ENCODE measurements at regions not wholly inside any gene's neighbourhood (a gene's known extent, or its start where the extent isn't known, plus 50 kb on each side); places are given as distances from the start of the nearest gene placed in this dataset.

GRCh38 chr11:28442131-28442530 is 333.9 kb downstream of the METTL15 start:
- DNase-seq: no peak

DNA sequence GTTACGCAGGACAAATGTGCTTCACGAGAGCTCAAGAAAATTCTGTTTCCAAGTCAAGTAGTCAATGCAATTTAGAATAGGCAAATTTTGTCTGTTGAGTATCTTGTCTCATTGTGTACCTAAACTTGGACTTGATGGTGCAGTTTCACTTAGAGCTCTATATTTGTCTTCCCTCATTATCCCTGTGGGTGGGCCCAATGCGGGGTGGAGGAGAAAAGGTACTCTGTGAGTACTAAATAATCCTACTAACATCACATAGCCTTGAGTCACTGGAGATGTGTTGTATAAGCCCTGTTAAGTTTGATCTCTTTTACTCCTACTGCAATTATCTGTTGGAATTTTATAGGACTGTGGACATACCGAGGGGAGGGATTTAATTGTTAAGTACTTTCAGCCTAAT is 331.2 kb downstream of the METTL15 start:
- no peak for DNase-seq

- DNase-seq: no peak
Observed at GRCh38 chr11:28420099-28420498, 311.9 kb downstream of the METTL15 start.

DNA sequence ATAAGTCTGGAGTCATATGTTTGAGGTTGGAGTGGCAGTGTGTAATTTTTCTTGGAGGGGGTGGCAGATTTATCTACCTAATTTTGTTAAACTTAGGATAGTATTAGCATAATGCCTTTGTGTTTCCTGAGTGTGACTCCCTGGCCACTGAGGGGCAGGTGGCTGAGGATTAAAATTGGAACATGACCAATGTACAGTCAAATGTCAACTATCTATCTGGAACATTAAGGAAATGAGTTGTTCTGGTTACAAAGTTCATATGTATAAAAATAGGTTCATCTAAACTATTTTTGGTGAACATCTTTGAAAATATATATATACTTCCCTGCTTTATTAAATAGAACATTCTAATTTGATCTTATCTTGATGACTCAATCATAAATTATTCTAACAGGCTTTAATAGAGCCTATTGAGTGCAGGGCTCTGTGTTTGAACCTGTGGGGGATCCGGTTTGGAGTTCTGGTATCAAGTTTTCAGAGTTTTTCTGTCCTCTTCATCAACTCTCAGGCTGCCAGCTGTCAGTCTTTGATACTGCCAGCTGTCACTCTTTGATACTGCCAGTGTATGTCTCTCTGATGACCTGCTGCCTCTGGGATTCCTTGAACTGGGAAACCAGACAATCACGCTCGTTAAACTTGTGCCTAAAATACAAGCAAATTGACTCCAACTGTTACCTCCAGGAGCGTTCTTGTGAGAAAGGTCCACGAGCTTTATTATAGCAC is 309.6 kb downstream of the METTL15 start:
- no peak for DNase-seq

- DNase-seq: no peak
Observed at GRCh38 chr11:28412029-28412428, 303.8 kb downstream of the METTL15 start.

- no peak for DNase-seq
Observed at GRCh38 chr11:28401446-28401845, 293.3 kb downstream of the METTL15 start.

- no peak for DNase-seq
Observed at GRCh38 chr11:28400331-28401100, 292.3 kb downstream of the METTL15 start.

GRCh38 chr11:28393348-28393747 is 285.2 kb downstream of the METTL15 start:
- DNase-seq: no peak

DNA sequence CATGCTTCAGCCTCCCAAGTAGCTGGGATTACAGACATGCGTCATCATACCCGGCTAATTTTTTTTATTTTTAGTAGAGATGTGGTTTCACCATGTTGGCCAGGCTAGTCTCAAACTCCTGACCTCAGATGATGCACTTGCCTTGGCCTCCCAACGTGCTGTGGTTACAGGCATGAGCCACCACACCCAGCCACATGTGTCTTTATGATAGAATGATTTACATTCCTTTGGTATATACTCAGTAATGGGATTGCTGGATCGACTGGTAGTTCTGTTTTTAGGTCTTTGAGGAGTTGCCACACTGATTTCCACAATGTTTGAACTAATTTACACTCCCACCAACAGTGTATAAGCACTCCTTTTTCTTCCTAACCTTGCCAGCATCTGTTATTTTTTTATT is 276.2 kb downstream of the METTL15 start:
- no peak for DNase-seq

GRCh38 chr11:28383456-28383855 is 275.3 kb downstream of the METTL15 start:
- DNase-seq: no peak

Measured in inflammatory macrophage treated with lipopolysaccharide for 1 hour (primary cell).